Bronchial epithelial cell (primary cell): ENCODE measurements at regions not wholly inside any gene's neighbourhood (a gene's known extent, or its start where the extent isn't known, plus 50 kb on each side); places are given as distances from the start of the nearest gene placed in this dataset.

Experiments
- DNase-seq: peaks from one replicate; pipeline ENCODE4 v3.0.0-alpha.2; 2010; ENCODE audit warnings: low read depth
- FAIRE-seq: peaks from 2 replicates; lab custom pipeline; 2011; peaks lifted over from hg19 to GRCh38; lab: Jason Lieb, UNC
- H3K27me3 ChIP-seq: 2 replicates; pipeline ENCODE4 v1.5.1; 2011; ENCODE audit warnings: low read length; ENCODE audit not compliant: control insufficient read depth, insufficient read depth
- H3K36me3 ChIP-seq: 2 replicates; pipeline ENCODE4 v1.5.1; 2011; ENCODE audit warnings: low read length; ENCODE audit not compliant: control insufficient read depth, insufficient read depth
- H3K4me3 ChIP-seq: 2 replicates; pipeline ENCODE4 v1.5.1; 2011; ENCODE audit warnings: mild to moderate bottlenecking, low read depth, low read length, control low read depth
- TF ChIP-seq, protein P1 (sequence below): IDR thresholded peaks from 2 replicates; pipeline ENCODE4 v1.5.1; 2011; ENCODE audit warnings: mild to moderate bottlenecking, moderate library complexity, low read length, control low read depth, inconsistent platforms; ENCODE audit not compliant: insufficient read depth, severe bottlenecking

DNA sequence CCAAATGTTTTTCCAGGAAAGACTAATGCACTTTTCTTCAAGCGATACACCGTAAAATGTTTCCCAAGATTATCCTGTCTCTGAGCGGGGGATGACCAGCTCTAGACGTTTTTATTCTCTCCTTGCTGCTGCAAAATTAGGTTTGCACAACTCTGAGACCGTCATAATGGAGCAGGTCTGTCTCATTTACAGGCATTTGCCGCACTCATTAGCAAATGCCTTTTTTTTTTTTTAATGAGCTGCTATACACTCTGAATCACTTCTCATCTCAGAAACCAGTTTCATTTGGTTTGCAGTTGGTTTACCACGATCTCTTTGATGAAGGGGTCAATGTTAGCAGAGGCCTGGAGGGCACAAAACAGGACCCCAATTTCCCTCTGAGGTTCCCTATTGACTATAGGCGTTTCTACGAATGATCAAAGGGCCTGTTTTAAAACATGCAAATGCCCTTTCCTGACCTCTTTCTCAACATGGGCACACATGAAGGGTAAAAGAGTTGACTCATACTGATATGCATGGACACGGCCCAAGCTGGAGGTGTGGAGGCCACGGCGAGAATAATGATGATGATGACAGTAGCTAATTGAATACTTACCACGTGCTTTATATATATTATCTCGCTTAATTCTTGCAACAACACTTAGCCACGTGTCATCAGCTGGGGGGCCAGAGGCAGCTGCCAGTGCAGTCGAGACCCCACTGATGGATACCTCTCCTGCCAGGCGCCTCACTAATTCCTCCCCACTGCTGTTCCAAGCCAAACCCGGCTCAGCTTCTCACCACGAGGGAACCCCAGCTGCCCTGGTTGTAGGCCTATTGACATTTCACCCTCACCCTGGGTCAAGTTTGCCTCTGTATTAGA, 89.9 kb upstream of the PTCH1 start:
- TF ChIP-seq, protein P1, sequence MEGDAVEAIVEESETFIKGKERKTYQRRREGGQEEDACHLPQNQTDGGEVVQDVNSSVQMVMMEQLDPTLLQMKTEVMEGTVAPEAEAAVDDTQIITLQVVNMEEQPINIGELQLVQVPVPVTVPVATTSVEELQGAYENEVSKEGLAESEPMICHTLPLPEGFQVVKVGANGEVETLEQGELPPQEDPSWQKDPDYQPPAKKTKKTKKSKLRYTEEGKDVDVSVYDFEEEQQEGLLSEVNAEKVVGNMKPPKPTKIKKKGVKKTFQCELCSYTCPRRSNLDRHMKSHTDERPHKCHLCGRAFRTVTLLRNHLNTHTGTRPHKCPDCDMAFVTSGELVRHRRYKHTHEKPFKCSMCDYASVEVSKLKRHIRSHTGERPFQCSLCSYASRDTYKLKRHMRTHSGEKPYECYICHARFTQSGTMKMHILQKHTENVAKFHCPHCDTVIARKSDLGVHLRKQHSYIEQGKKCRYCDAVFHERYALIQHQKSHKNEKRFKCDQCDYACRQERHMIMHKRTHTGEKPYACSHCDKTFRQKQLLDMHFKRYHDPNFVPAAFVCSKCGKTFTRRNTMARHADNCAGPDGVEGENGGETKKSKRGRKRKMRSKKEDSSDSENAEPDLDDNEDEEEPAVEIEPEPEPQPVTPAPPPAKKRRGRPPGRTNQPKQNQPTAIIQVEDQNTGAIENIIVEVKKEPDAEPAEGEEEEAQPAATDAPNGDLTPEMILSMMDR: no peak
- DNase-seq (no peak), FAIRE-seq (no peak)
- no peaks in the 10 kb centered on the region for H3K36me3 ChIP-seq
- no peaks in the 10 kb centered on the region for H3K27me3 ChIP-seq
- H3K4me3 ChIP-seq: no peak overlapping the region

DNA sequence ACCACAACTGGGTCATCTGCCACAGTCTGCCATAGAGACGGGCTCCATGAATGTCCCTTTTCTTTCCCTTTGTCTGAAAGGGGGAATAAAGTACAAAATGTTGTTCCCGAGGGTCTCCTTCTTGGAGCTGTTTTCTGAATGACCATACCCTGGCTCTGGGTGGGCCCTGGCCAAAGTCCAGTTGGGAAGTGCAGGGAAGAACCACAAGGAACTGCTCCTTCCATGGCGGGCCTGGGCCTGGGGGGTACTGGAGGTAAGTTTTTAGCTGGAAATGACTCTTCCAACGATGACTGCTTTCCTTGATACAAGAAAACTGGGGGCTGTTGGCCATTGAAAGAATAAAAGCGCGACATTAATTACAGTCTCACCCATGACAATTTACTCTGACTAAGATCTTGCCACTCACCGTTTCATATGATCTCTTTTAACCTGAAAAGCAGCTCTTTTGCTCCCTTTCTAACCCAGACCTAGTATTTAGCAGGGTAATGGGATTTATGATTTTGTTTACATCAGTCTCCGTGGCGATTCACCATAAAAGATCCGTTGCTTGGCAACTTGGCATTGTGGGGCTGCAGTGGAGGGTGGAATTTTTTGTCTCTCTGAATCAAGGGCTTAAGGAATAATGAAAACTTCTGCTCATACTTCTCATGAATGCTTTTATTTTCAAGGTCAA, 89.2 kb upstream of the PTCH1 start:
- TF ChIP-seq, protein P1: no peak
- no peaks in the 10 kb centered on the region for H3K27me3 ChIP-seq
- H3K4me3 ChIP-seq: no peak overlapping the region
- H3K36me3 ChIP-seq: no peaks in the 10 kb centered on the region
- FAIRE-seq (no peak), DNase-seq (no peak)

DNA sequence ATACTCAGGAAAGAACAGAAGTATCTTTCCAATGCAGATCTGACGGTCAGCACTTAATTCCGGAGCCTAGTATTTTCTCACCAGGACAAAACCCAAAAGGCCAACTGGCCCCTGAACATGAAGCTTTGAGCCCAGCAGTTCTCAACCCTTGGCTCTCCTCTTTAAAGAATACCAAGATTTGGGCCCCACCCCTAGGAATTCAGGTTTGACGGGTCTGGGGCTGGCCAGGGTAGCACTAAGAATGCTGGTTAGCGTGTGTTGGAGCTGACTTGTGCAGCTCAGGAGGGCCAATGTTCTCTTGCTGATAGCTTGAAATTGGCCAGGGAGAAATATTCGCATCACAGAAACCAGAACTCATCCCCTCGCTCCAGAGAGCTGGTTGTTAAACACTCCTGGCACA, 88.3 kb upstream of the PTCH1 start:
- no peaks in the 10 kb centered on the region for H3K27me3 ChIP-seq
- no peaks in the 10 kb centered on the region for H3K36me3 ChIP-seq
- FAIRE-seq (no peak), DNase-seq (no peak)
- TF ChIP-seq, protein P1: no peak
- H3K4me3 ChIP-seq: no peak overlapping the region

DNA sequence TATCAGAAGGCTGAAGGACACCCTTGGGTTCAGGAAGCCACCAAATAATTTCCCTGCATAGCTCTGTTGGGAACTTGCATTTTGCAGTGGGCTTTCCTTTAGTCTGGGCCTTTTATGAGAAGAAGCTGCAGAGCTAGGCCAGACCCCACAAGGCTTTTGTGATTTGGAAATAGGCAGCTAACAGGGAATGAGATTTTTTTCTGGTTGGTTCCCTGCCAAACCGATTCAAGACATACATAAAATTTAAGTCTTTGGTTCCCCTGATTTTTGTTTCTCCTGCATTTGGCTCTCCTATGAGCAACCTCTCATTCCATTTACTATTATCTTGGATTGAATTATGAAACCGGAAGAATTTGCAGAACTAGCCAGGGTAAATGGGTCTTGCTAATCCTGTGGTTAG, 81.5 kb upstream of the PTCH1 start:
- Histone ChIP-seq H3K27me3 (no peaks in the 10 kb centered on the region), H3K4me3 (no peak overlapping the region), H3K36me3 (no peaks in the 10 kb centered on the region)
- DNase-seq: no peak
- TF ChIP-seq, protein P1: no peak
- FAIRE-seq: no peak

DNA sequence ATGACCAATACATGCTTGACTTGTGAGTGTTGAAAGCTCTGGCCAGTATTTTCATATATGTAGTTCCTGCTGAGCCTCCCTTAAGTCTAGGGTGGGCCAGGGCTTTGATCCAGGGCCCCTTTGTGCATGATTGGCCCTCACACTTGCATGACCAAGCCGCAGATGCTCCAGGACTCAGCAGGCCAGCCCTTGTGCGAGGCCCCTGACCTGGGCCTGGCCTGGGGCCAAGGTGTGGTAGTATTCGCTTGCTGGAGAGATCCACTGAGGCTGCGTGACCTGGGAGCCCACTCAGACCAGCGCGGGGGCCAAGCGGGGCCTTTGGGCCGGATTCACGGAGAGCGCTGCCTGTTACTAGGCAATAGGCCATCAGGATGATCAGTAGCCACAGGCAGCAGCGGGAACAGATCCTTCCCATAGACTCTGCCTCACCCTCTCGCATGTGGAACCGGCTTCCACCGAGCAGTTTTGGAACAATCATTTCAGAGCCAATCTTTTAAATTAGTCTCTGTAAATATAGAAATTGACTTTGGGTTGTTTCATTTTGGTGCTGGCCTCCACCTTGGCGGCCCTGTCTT, 79.0 kb upstream of the PTCH1 start:
- no peak for FAIRE-seq
- no peaks in the 10 kb centered on the region for H3K27me3 ChIP-seq
- TF ChIP-seq, protein P1: no peak
- H3K36me3 ChIP-seq: no peaks in the 10 kb centered on the region
- H3K4me3 ChIP-seq: no peak overlapping the region
- no peak for DNase-seq
